AG04449 (cell line): ENCODE measurements at regions not wholly inside any gene's neighbourhood (a gene's known extent, or its start where the extent isn't known, plus 50 kb on each side); places are given as distances from the start of the nearest gene placed in this dataset.

Experiments
- CTCF ChIA-PET: fragments of 350-600 bp; formaldehyde crosslinking; extraction: SDS; loops from one replicate; lab custom pipeline; 2021; ENCODE audit warnings: antibody characterized with exemption; lab: Yijun Ruan, JAX
- POLR2A ChIA-PET: fragments of 400-600, 350-600 bp; formaldehyde crosslinking; extraction: SDS; loops from one replicate; lab custom pipeline; 2020; ENCODE audit warnings: antibody characterized with exemption, inconsistent platforms; lab: Yijun Ruan, JAX
- DNase-seq: peaks from one replicate; pipeline ENCODE4 v3.0.0-alpha.2; 2010; ENCODE audit warnings: low read depth, low spot score
- H3K4me3 ChIP-seq: 2 replicates; pipeline ENCODE4 v1.5.1; 2011; ENCODE audit warnings: low read depth, mild to moderate bottlenecking, control low read depth, low read length
- TF ChIP-seq, protein P1 (sequence below): IDR thresholded peaks from one replicate; pipeline ENCODE4 v1.5.1; 2011; ENCODE audit warnings: mild to moderate bottlenecking, moderate library complexity, low read length, control low read depth, inconsistent platforms; ENCODE audit not compliant: insufficient read depth; ENCODE audit errors: missing control alignments

DNA sequence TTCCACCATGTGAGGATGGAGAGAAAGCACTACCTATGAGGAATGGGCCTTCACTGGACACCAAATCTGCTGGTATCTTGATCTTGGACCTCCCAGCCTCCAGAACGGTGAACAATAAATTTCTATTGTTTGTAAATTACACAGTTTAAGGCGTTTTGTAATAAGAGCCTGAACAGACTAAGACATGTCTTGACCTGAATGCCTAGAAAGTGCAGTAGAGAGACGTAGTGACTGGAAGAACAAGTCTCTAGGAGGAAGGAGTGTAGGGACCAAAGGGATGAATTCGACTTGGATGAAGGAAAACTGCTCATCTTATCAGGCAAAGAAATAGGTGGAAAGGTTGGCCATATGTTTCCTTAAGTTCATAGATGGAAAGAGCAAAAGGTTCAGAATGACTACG, 309.8 kb upstream of the RGMB start:
- TF ChIP-seq, protein P1, sequence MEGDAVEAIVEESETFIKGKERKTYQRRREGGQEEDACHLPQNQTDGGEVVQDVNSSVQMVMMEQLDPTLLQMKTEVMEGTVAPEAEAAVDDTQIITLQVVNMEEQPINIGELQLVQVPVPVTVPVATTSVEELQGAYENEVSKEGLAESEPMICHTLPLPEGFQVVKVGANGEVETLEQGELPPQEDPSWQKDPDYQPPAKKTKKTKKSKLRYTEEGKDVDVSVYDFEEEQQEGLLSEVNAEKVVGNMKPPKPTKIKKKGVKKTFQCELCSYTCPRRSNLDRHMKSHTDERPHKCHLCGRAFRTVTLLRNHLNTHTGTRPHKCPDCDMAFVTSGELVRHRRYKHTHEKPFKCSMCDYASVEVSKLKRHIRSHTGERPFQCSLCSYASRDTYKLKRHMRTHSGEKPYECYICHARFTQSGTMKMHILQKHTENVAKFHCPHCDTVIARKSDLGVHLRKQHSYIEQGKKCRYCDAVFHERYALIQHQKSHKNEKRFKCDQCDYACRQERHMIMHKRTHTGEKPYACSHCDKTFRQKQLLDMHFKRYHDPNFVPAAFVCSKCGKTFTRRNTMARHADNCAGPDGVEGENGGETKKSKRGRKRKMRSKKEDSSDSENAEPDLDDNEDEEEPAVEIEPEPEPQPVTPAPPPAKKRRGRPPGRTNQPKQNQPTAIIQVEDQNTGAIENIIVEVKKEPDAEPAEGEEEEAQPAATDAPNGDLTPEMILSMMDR = no peak
- CTCF ChIA-PET = interaction anchor here (1.0 kb wide), 1 partner anchor 305 kb away, joined by 3 read pairs; no protein-coding TSS in a partner anchor
- no peak for DNase-seq
- H3K4me3 ChIP-seq = no peak overlapping the region
- POLR2A ChIA-PET = no interaction called here

DNA sequence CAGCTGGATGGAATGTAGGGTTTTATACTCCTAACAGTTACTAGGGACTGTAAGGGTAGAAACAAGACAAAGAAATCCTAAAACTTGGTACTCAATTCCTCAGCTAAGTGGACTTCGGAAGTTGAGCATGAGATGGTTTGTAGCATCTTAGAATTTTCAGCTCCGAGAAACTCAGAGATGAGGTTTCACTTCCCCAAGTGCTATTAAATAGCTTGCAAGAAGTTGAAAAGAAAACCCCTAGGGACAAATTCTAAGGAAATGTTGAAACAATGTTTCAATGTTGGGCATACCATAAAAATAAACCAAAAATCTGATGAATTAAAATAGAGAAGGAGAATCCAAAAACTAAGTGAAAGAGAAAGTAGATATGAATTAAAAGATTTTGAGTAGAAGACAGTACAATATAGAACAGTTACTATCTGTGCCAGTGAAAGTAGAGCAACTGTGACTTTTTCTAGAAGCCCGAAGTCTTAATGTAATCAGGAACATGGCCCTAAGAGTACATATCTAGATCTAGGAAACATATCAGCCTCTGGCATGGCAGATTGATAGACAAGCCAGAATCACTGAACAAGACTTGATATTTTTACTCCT, 308.6 kb upstream of the RGMB start:
- no peak overlapping the region for H3K4me3 ChIP-seq
- TF ChIP-seq, protein P1 = no peak
- DNase-seq = no peak
- POLR2A ChIA-PET = no interaction called here
- CTCF ChIA-PET = interaction anchor here (0.9 to 1.0 kb wide), 2 partner anchors 303 to 307 kb away, joined by 3 read pairs; no protein-coding TSS in a partner anchor

DNA sequence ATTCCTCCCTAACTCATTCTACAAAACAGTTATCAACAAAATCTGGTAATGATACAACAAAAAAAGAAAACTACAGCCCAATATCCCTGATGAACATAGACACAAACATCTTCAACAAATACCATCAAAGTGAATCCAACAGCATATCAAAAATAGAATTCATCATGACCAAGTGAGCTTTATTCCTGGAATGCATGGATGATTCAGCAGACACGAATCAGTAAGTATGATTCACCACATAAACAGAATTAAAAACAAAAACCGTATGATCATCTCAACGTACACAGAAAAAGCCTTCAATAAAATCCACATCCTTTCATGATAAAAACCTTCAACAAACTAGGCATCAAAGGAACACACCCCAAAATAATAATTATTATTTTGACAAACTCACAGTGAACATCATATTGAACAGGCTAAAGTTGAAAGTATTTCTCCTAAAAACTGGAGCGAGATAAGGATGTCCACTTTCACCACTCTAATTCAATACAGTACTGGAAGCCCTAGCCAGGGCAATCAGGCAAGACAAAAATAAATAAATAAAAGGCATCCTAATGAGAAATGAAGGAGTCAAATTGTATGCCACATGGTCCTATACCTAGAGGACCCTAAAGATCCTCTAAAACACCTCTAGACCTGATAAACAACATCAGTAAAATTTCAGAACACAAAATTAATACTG, 305.1 kb upstream of the RGMB start:
- ChIA-PET POLR2A (interaction anchor here (0.6 to 1.1 kb wide), 2 partner anchors 10 kb away, joined by 3 to 5 read pairs; no protein-coding TSS in a partner anchor), CTCF (interaction anchor here (1.2 to 1.5 kb wide), 2 partner anchors 10 to 299 kb away, joined by 3 to 4 read pairs; no protein-coding TSS in a partner anchor)
- DNase-seq = peak; percentile 74
- TF ChIP-seq, protein P1 = no peak
- no peak overlapping the region for H3K4me3 ChIP-seq

DNA sequence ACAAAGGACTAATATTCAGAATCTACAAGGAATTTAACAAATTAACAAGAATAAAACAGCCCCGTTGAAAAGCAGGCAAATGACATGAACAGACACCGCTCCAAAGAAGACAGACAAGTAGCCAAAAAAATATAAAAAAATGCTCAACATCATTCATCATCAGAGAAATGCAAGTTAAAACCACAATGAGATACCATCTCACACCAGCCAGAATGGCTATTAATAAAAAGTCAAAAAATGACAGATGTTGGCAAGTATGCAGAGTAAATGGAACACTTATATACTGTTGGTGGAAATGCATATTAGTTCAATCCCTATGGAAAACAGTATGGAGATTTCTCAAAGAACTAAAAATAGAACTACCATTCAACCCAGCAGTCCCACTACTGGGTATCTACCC, 302.7 kb upstream of the RGMB start:
- no peak overlapping the region for H3K4me3 ChIP-seq
- DNase-seq = no peak
- TF ChIP-seq, protein P1 = no peak
- POLR2A ChIA-PET = no interaction called here
- CTCF ChIA-PET = no interaction called here

DNA sequence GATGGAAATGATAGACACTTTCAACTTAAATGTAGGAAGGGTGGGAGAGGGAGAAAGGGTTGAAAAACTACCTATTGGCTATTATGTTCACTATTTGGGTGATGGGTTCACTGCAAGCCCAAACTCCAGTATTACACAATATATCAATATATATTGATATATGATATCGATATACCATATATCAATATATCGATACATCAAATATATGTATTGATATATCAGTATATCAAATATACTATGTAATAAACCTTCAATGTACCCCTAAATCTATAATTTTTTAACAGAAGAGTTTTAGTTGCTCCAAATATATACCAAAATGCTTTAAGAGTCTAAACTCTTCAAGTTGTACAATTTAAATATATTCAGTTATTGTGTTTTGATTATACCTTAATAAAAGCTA, 302.0 kb upstream of the RGMB start:
- no peak for DNase-seq
- TF ChIP-seq, protein P1 = no peak
- H3K4me3 ChIP-seq = no peak overlapping the region
- POLR2A ChIA-PET = no interaction called here
- CTCF ChIA-PET = no interaction called here

DNA sequence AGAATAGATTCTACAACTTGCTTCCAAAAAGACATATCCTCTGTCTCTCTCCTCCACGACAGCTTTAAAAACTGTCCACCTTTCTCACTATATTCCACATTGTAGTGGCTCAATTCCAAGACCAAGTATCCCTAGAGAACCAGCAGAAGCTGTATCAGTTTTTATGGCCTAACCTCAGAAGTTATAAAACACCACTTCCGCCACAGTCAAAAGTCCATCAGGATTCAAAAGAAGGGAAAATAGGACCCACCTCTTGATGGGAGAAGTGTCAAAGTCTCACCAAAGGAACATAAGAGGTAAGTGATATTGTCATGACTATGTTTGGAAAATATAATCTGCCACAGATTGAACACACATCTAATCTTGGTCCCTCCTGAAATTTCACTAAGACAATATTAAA, 299.2 kb upstream of the RGMB start:
- no peak for DNase-seq
- ChIA-PET POLR2A (no interaction called here), CTCF (interaction anchor here (0.9 to 1.7 kb wide), 3 partner anchors 9 to 294 kb away, joined by 3 to 5 read pairs (median 5); no protein-coding TSS in a partner anchor)
- H3K4me3 ChIP-seq = no peak overlapping the region
- TF ChIP-seq, protein P1 = no peak
